Muscle layer of colon (tissue), 2 donors: ENCODE measurements at regions not wholly inside any gene's neighbourhood (a gene's known extent, or its start where the extent isn't known, plus 50 kb on each side); places are given as distances from the start of the nearest gene placed in this dataset.

Experiments
- H3K27ac ChIP-seq: one replicate; pipeline ENCODE4 v1.7.0; 2013; ENCODE audit warnings: low read depth, mild to moderate bottlenecking, low read length, moderate library complexity
- H3K27me3 ChIP-seq, 2 donors: one replicate each; pipeline ENCODE4 v1.7.0; 2013; ENCODE audit warnings: low read length in 2 of 2, mild to moderate bottlenecking in 2 of 2; ENCODE audit not compliant: insufficient read depth in 2 of 2, control insufficient read depth in 1 of 2
- H3K36me3 ChIP-seq: one replicate; pipeline ENCODE4 v1.7.0; 2013; ENCODE audit warnings: mild to moderate bottlenecking, low read length; ENCODE audit not compliant: insufficient read depth
- H3K4me1 ChIP-seq: one replicate; pipeline ENCODE4 v1.7.0; 2013; ENCODE audit warnings: mild to moderate bottlenecking, low read length; ENCODE audit not compliant: insufficient read depth
- H3K4me3 ChIP-seq, 2 donors: one replicate each; pipeline ENCODE4 v1.7.0; 2013; ENCODE audit warnings: low read length in 2 of 2, low read depth in 1 of 2, mild to moderate bottlenecking in 1 of 2, moderate library complexity in 1 of 2
- H3K9ac ChIP-seq: one replicate; pipeline ENCODE4 v1.7.0; 2013; ENCODE audit warnings: low read length
- H3K9me3 ChIP-seq: one replicate; pipeline ENCODE4 v1.7.0; 2013; ENCODE audit warnings: mild to moderate bottlenecking, low read length
- donor health status: abdominal sarcoma.
- donor health status: Adenocarcinoma of cecum.

DNA sequence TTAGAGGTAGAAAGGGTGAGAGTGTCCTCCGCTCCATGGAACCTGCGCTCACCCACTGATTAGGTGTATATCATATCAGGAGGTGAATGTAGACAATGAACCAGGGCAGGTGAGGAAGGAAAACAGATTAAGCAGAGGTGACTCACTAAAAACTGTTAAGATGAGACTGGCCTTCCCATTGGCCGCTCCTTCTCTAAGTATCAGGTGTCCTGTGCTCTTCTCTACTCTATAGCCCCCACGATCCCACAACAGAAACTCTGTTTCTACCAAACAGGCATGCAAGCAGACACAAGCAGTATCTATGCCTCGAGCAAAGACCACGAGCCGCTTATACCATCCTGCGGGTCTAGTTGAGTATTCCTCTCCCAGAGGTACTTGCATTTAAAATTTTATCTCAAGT is 103.1 kb downstream of the SNX19 start:
- no peaks in the 10 kb centered on the region for H3K36me3 ChIP-seq
- H3K4me1 ChIP-seq = peaks cover 11% of the 10 kb centered on the region
- H3K9me3 ChIP-seq = no peaks in the 10 kb centered on the region
- H3K9ac ChIP-seq = no peak overlapping the region
- H3K27ac ChIP-seq = no peak overlapping the region
- no peak overlapping the region for H3K4me3 ChIP-seq
- H3K27me3 ChIP-seq = no peaks in the 10 kb centered on the region

GRCh38 chr11:130813638-130814037 is 102.6 kb downstream of the SNX19 start:
- H3K36me3 ChIP-seq = no peaks in the 10 kb centered on the region
- no peak overlapping the region for H3K9ac ChIP-seq
- H3K4me1 ChIP-seq = peaks cover 11% of the 10 kb centered on the region
- H3K27me3 ChIP-seq = no peaks in the 10 kb centered on the region
- no peak overlapping the region for H3K4me3 ChIP-seq
- no peaks in the 10 kb centered on the region for H3K9me3 ChIP-seq
- no peak overlapping the region for H3K27ac ChIP-seq

DNA sequence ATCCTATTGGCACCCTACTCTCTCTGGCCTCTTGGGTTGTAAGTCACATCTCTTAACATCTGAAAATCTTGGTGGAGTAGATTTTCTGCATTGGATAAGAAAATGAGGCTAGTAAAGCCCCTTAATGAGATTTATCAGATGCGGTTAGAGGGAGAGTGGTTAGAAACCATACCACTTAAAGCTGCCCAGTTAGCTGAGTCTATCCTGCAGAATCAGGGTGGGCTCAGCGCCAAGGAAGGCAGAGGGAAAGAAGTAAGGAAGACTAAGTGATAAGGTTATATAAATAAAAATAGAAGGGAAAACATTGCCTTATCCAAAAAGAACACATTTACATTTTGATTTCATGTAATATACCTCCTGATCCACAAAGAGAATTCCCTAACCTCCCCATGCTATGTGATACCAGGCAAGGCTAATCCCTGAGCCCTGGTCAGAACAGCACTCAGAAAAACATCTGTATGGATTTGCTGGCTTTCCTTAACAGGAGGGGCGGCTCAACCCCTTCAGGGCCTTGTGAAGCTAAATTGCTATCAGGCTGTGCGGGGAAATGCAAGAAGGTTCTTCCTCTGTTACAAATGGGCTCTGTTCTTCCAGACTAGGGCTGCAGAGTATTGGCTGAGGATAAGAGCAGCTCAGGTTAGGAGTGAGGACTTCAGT is 101.7 kb downstream of the SNX19 start:
- H3K27ac ChIP-seq = no peak overlapping the region
- no peak overlapping the region for H3K9ac ChIP-seq
- peaks cover 11% of the 10 kb centered on the region for H3K4me1 ChIP-seq
- H3K27me3 ChIP-seq = no peaks in the 10 kb centered on the region
- no peaks in the 10 kb centered on the region for H3K36me3 ChIP-seq
- H3K9me3 ChIP-seq = no peaks in the 10 kb centered on the region
- no peak overlapping the region for H3K4me3 ChIP-seq

DNA sequence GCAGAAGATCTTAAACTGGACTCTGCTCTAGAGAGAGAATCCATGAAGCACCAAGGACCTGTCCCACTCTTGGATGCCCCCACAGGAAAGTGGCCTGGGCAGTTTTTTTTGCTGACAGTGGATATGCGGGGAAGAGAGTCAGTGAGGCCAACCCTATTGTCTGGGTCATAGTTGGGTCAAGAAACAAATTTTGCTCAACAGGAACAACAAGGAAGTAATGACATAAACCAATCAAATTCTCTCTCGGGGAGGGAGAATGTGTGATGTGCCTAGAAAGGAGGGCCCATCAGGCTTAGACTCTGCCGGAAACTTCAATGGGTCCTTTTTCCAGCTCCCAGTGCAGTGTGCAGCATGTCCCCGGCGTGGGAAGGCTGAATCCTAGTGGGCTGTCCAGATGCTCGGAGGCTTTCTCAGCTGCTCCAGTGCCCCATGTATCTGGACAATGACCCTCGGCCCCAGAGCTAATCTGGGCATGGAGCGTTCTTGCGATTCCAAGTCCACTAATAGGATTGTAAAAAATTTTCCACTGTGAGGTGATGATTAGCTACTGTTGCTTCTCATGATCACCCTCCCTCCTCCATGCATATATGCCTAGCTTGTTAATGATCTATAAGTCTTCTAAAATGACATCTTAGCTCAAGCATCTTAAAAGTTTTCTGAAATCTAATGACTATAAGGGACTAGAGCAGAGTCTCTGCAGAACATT is 101.0 kb downstream of the SNX19 start:
- no peaks in the 10 kb centered on the region for H3K9me3 ChIP-seq
- no peaks in the 10 kb centered on the region for H3K36me3 ChIP-seq
- no peak overlapping the region for H3K4me3 ChIP-seq
- peaks cover 11% of the 10 kb centered on the region for H3K4me1 ChIP-seq
- H3K27ac ChIP-seq = no peak overlapping the region
- H3K9ac ChIP-seq = no peak overlapping the region
- no peaks in the 10 kb centered on the region for H3K27me3 ChIP-seq

DNA sequence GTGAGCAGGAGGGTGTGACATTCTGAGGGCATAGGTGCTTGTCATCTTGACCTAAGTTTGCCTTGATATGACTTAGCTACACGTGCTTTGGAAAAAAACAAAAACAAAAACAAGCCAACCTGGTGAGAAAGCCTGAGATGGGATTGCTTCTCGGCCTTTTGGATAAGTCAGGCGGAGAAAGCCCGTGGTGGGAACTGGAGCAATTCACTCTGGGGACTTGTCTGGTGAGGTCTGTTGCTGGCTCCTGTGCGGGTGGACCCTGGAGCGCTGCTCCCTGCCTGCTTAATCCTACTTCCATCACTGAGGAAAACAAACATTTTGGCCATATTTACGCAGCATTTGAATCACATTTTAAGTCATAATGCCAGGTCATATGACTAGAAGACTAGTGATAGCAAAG is 100.3 kb downstream of the SNX19 start:
- Histone ChIP-seq H3K9ac (no peak overlapping the region), H3K4me1 (peaks cover 11% of the 10 kb centered on the region), H3K9me3 (no peaks in the 10 kb centered on the region), H3K27ac (no peak overlapping the region), H3K36me3 (no peaks in the 10 kb centered on the region), H3K4me3 (no peak overlapping the region), H3K27me3 (no peaks in the 10 kb centered on the region)

DNA sequence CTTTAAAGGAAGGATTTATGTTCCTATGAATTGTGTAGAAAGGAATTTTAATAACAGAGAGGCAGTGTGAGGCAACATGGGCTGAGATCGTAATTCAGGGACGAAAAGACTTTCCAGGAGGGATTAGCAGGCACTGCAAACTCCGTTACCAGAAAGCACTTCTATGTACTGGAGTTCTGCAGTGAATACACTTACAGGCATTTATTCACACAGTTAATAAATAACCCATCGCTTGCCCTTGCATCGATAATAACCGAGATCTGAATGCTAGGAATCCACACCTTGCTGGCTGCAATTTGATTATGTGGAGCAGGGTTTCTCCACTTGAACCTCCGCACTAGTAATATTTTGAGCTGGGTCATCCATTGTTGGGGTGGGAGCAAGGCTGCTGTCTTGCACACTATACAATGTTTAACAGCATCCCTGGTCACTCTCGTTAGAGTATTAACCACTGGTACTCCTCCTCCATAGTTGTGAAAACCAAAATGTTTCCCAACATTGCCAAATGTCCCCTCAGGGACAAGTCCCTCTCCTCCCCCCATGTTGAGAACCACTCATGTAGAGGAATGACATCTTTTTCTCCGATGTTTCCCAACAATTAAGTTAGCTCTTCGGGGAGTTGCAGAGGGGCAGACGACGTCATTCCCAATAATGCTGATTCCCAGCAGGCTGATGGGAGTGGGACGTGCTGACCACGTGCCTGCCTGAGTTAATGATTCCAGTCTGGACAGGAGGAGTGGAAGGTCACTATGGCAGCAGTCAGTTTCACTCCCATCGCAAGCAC is 99.5 kb downstream of the SNX19 start:
- no peaks in the 10 kb centered on the region for H3K9me3 ChIP-seq
- no peak overlapping the region for H3K9ac ChIP-seq
- no peaks in the 10 kb centered on the region for H3K27me3 ChIP-seq
- no peaks in the 10 kb centered on the region for H3K36me3 ChIP-seq
- H3K4me3 ChIP-seq = no peak overlapping the region
- peaks cover 11% of the 10 kb centered on the region for H3K4me1 ChIP-seq
- no peak overlapping the region for H3K27ac ChIP-seq

- peaks cover 11% of the 10 kb centered on the region for H3K4me1 ChIP-seq
- no peak overlapping the region for H3K9ac ChIP-seq
- H3K9me3 ChIP-seq = no peaks in the 10 kb centered on the region
- no peaks in the 10 kb centered on the region for H3K36me3 ChIP-seq
- H3K27ac ChIP-seq = no peak overlapping the region
- no peak overlapping the region for H3K4me3 ChIP-seq
- H3K27me3 ChIP-seq = no peaks in the 10 kb centered on the region
Measured at GRCh38 chr11:130817330-130817944, 98.8 kb downstream of the SNX19 start.

DNA sequence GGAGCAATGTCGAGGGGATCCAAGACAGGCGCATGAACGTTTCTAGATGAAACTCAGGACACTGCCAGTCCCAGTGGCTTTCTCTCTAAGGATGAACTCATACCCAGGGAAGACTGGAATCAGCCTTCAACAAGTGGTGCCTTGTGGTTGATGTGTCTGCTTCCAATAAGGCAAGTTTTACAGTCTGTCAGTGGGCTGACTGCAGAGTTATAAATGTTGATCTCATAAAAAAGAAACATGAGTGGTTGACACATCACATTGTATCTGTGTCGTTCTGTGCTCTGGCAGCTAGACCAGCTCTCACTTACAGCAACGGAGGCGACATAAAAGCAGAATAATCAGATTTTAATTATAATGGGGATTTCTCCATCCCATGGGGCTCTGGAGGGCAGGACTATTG is 96.7 kb downstream of the SNX19 start:
- no peak overlapping the region for H3K4me3 ChIP-seq
- no peak overlapping the region for H3K27ac ChIP-seq
- H3K9me3 ChIP-seq = no peaks in the 10 kb centered on the region
- H3K36me3 ChIP-seq = no peaks in the 10 kb centered on the region
- H3K4me1 ChIP-seq = peaks cover 12% of the 10 kb centered on the region
- no peaks in the 10 kb centered on the region for H3K27me3 ChIP-seq
- no peak overlapping the region for H3K9ac ChIP-seq
